ENCODE measurements at regions not wholly inside any gene's neighbourhood (a gene's known extent, or its start where the extent isn't known, plus 50 kb on each side); places are given as distances from the start of the nearest gene placed in this dataset.

DNA sequence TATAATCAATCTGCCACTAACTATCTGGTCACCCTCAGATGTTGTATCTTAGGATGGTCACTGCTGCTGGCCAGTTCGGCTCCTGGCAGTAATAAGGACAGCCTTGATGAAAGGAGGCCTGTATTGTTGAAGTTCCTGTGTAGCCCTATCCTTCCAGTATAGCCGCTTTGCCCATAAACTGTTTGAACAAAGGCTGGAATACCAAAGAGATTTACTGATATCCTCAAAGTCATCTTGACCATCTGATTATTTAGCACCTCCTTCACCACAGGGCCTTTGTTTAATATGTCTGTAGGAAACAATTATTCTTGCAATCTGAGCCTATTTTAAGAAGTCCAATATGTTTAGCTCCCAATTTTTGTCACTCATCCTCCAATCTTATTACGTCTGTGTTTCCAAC is 77.7 kb downstream of the HYCC1 start:
- no peak overlapping the region for H3K27ac ChIP-seq (ENCODE audit: low read length)
- no TSS peak for BruUV-seq (replicated peaks)
- ChIA-PET POLR2A (interaction anchor here (0.7 kb wide), 1 partner anchor 131 kb away, joined by 4 read pairs; no protein-coding TSS in a partner anchor), CTCF (no interaction called here)
- in situ Hi-C loops (cut with HindIII; ENCODE audit: low pct_unique_long_range_greater_than_20kb, low sequenced_read_pairs), result no loop called here
- no peak for DNase-seq (ENCODE audit: low read depth, low spot score)
- no peaks in the 10 kb centered on the region for H3K36me3 ChIP-seq (ENCODE audit: control insufficient read depth, insufficient read depth, low read length)
- ATAC-seq, result no peak
- H3K4me3 ChIP-seq (ENCODE audit: low read depth in 2 of 2, low read length in 2 of 2), result no peak overlapping the region
- H3K9me3 ChIP-seq (ENCODE audit: control insufficient read depth, insufficient read depth, low read depth, low read length), result no peaks in the 10 kb centered on the region
- no peak for TF ChIP-seq TCF7L2 (IDR thresholded peaks at IDR 0.05; ENCODE audit: low read depth, low read length)
- no peak for TF ChIP-seq SIN3A (IDR thresholded peaks at IDR 0.05; ENCODE audit: borderline replicate concordance, insufficient read depth, low read depth, low read length)
- TF ChIP-seq, protein P1, sequence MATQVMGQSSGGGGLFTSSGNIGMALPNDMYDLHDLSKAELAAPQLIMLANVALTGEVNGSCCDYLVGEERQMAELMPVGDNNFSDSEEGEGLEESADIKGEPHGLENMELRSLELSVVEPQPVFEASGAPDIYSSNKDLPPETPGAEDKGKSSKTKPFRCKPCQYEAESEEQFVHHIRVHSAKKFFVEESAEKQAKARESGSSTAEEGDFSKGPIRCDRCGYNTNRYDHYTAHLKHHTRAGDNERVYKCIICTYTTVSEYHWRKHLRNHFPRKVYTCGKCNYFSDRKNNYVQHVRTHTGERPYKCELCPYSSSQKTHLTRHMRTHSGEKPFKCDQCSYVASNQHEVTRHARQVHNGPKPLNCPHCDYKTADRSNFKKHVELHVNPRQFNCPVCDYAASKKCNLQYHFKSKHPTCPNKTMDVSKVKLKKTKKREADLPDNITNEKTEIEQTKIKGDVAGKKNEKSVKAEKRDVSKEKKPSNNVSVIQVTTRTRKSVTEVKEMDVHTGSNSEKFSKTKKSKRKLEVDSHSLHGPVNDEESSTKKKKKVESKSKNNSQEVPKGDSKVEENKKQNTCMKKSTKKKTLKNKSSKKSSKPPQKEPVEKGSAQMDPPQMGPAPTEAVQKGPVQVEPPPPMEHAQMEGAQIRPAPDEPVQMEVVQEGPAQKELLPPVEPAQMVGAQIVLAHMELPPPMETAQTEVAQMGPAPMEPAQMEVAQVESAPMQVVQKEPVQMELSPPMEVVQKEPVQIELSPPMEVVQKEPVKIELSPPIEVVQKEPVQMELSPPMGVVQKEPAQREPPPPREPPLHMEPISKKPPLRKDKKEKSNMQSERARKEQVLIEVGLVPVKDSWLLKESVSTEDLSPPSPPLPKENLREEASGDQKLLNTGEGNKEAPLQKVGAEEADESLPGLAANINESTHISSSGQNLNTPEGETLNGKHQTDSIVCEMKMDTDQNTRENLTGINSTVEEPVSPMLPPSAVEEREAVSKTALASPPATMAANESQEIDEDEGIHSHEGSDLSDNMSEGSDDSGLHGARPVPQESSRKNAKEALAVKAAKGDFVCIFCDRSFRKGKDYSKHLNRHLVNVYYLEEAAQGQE (IDR thresholded peaks at IDR 0.05; ENCODE audit: insufficient read depth in 1 of 2, low read depth in 2 of 2, low read length in 1 of 2), result no peak
- TF ChIP-seq, protein P2, sequence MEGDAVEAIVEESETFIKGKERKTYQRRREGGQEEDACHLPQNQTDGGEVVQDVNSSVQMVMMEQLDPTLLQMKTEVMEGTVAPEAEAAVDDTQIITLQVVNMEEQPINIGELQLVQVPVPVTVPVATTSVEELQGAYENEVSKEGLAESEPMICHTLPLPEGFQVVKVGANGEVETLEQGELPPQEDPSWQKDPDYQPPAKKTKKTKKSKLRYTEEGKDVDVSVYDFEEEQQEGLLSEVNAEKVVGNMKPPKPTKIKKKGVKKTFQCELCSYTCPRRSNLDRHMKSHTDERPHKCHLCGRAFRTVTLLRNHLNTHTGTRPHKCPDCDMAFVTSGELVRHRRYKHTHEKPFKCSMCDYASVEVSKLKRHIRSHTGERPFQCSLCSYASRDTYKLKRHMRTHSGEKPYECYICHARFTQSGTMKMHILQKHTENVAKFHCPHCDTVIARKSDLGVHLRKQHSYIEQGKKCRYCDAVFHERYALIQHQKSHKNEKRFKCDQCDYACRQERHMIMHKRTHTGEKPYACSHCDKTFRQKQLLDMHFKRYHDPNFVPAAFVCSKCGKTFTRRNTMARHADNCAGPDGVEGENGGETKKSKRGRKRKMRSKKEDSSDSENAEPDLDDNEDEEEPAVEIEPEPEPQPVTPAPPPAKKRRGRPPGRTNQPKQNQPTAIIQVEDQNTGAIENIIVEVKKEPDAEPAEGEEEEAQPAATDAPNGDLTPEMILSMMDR (IDR thresholded peaks at IDR 0.05), result no peak
- no peak for TF ChIP-seq POLR2AphosphoS5 (IDR thresholded peaks at IDR 0.05; ENCODE audit: low read depth, low read length)
- intact Hi-C loops (cut with micrococcal nuclease; ENCODE audit: unreplicated experiment), result loop anchor here (5.0 kb wide), 1 partner anchor 121 kb away; no protein-coding TSS in a partner anchor
- H3K4me1 ChIP-seq (ENCODE audit: control insufficient read depth, insufficient read depth, low read length), result no peaks in the 10 kb centered on the region
- H3K27me3 ChIP-seq (ENCODE audit: control insufficient read depth, insufficient read depth, low read length), result no peaks in the 10 kb centered on the region

DNA sequence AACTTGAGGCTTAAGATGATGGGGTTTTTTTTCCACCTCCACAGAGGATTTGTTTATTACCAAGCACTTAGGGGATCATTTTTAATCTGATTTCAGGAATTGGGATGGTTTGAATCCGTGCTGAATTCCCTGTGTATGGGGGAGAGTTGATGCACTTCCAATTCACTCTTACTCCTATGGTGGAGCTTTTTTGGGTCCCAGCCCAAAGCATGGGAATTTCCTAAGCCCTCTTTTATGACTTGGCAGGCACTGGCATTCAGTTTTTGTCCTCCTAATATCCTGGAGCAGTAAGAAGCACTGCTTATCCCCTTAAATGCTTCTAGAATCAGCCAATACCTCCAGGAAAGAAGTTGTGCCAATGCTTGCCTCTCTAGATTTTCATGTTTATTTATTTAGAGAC is 78.7 kb downstream of the HYCC1 start:
- Histone ChIP-seq H3K27me3 (ENCODE audit: control insufficient read depth, insufficient read depth, low read length) (no peaks in the 10 kb centered on the region), H3K4me3 (ENCODE audit: low read depth in 2 of 2, low read length in 2 of 2) (no peak overlapping the region), H3K27ac (ENCODE audit: low read length) (no peak overlapping the region), H3K4me1 (ENCODE audit: control insufficient read depth, insufficient read depth, low read length) (no peaks in the 10 kb centered on the region), H3K36me3 (ENCODE audit: control insufficient read depth, insufficient read depth, low read length) (no peaks in the 10 kb centered on the region), H3K9me3 (ENCODE audit: control insufficient read depth, insufficient read depth, low read depth, low read length) (no peaks in the 10 kb centered on the region)
- no TSS peak for BruUV-seq (replicated peaks)
- intact Hi-C loops (cut with micrococcal nuclease; ENCODE audit: unreplicated experiment), result loop anchor here (5.0 kb wide), 1 partner anchor 122 kb away; no protein-coding TSS in a partner anchor
- CTCF ChIA-PET, result no interaction called here
- DNase-seq (ENCODE audit: low read depth, low spot score) (no peak), ATAC-seq (no peak)
- POLR2A ChIA-PET, result no interaction called here
- TF ChIP-seq POLR2AphosphoS5 (IDR thresholded peaks at IDR 0.05; ENCODE audit: low read depth, low read length), result no peak
- TF ChIP-seq, protein P1 (IDR thresholded peaks at IDR 0.05; ENCODE audit: insufficient read depth in 1 of 2, low read depth in 2 of 2, low read length in 1 of 2), result no peak
- no peak for TF ChIP-seq TCF7L2 (IDR thresholded peaks at IDR 0.05; ENCODE audit: low read depth, low read length)
- TF ChIP-seq SIN3A (IDR thresholded peaks at IDR 0.05; ENCODE audit: borderline replicate concordance, insufficient read depth, low read depth, low read length), result no peak
- TF ChIP-seq, protein P2 (IDR thresholded peaks at IDR 0.05), result no peak
- in situ Hi-C loops (cut with HindIII; ENCODE audit: low pct_unique_long_range_greater_than_20kb, low sequenced_read_pairs), result no loop called here

Data from Panc1 (cell line).